ENCODE measurements at regions not wholly inside any gene's neighbourhood (a gene's known extent, or its start where the extent isn't known, plus 50 kb on each side); places are given as distances from the start of the nearest gene placed in this dataset.

DNA sequence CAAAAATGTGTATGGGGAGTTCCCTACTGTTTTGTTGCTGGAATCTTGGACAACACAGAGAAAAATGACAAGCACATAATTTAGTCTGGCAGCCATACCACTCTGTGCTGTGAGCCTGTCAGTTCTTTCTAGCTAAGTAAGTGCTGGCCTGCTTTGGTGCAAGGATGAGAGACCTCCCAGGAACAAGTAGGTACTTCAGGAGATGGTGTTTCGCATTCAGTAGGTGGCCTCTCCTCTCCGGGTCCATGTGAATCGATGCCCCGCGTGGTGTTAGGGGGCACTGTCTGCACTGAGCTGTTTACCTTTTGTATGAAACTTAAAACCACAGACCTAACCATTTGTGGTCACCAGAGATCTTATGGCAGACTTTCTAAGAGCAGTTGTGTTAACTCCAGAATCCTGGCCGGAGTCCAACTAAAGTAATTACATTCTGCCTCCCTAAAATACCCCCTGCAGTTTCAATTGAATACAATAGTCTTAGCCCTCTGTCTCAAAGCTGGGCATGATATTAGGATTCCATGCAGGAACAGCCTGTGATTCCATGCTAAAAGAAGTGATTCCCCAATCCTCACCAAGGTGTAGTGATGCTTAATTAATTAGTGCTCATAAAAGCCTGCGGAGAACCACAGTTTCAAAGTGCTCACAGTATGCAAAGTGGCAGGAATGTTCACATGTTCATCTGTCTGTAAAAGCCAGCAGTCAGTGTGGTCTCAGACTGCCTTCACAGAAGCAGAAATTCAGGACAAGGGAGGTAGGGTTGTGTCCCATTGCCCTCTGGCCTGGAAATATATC is 64.2 kb downstream of the LLPH start:
- DNase-seq (no peak), ATAC-seq (no peak)
- intact Hi-C loops (cut with micrococcal nuclease): no loop called here

DNA sequence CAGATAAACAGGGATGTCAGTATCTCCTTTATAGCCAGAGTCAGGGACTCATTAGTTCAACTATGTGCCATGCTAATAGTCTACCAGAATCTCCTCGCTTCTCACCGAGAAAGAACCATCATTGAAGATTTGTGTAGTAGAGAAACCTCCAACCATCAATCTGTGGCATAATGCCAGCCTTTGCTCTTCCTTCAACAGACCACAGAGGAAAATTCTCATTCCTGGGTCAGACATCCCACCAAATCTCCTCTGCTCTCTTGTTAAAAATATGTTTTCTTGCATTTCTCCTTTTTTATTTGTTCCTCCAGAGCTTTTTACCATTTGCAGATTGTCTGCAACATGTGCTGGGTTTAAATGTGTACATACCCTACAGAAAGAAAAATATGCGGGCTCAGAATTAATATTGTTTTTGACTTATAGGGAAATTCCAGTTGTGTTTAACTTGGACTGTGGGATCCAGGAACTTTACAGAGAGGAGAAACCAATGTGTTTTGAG is 64.9 kb downstream of the LLPH start:
- intact Hi-C loops (cut with micrococcal nuclease): no loop called here
- DNase-seq: no peak
- ATAC-seq: no peak

- no peak for ATAC-seq
- DNase-seq: no peak
- intact Hi-C loops (cut with micrococcal nuclease): no loop called here
Observed at GRCh38 chr12:66065150-66065549, 65.4 kb downstream of the LLPH start.

DNA sequence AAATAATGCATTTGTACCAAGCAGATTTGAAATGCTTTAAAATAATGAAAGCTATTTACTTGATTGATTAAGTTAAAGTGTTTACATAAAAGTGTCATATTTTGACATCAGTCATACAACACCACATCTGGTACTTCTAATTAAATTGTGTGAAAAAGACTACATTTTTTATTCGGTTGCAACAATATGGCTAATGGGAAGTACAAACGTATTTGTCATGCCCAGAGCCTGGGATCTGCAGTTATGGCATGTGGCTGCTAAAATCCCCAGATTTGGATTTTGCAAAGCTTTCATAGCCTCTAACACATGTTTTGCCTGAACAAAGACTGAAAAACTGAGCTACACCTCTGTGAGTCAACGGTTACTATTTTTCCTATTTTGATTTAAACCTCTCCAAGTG is 66.6 kb downstream of the LLPH start:
- ATAC-seq (no peak), DNase-seq (no peak)
- intact Hi-C loops (cut with micrococcal nuclease): no loop called here

GRCh38 chr12:66062290-66062625 is 68.3 kb downstream of the LLPH start:
- no peak for ATAC-seq
- no peak for DNase-seq
- intact Hi-C loops (cut with micrococcal nuclease): no loop called here

DNA sequence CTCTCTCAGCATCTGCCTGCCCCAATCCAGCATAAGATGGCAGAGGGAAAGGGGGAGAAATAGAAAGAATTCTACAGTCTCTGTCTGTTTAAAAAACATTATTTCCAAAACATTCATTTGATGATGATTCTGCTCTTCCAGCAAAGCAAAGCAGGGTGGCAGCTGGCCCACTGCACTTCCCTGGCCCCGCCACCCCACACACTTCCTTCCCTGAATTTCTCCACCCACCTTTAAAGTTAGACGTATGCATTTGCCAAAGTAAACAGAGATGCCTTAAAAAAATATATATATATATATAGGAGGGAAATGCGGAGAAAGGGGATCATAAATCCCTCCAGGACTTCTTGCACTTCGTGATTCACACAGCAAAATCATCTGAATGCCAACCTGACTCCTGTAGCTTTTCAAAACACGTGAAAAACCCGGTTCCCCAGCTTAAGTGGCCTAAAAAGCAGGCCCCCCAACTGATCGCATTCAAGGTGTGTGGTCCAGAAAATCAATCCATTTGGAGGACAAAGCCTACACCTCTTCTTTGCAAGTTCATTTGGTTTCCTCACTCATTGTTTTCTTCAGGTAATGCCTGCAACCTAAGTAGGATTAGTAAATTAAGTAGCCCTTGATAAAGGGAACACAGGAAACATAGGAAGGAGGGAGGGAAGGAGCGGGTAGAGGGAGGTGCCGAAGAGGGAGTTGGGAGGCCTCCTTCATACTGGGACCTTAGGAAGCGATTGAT is 68.8 kb downstream of the LLPH start:
- intact Hi-C loops (cut with micrococcal nuclease): no loop called here
- DNase-seq (no peak), ATAC-seq (no peak)

DNA sequence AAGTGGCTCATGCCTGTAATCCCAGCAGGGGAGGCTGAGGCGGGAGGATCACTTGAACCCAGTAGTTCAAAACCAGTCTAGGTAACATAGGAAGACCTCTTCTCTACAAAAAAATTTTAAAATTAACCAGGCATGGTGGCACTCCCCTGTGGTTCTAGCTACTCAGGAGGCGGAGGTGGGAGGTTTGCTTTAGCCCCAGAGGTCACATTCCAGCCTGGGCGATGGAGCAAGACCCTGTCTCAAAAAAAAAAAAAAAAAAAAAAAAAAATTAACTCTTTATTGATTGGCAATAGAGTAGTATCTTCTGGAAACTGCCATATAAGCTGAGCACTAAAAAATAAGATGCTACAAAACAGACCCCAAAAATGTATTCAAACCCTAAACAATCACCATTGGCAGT is 69.5 kb downstream of the LLPH start:
- DNase-seq (no peak), ATAC-seq (no peak)
- intact Hi-C loops (cut with micrococcal nuclease): no loop called here

- intact Hi-C loops (cut with micrococcal nuclease): no loop called here
- ATAC-seq (no peak), DNase-seq (no peak)
Observed at GRCh38 chr12:66060163-66060907, 70.2 kb downstream of the LLPH start.

- intact Hi-C loops (cut with micrococcal nuclease): loop anchor here (10.0 kb wide), 1 partner anchor 795 kb away; no protein-coding TSS in a partner anchor
- ATAC-seq: no peak
- no peak for DNase-seq
Observed at GRCh38 chr12:66059666-66060065, 70.9 kb downstream of the LLPH start.

- ATAC-seq: no peak
- DNase-seq: no peak
- intact Hi-C loops (cut with micrococcal nuclease): loop anchor here (10.0 kb wide), 1 partner anchor 796 kb away; no protein-coding TSS in a partner anchor
Observed at GRCh38 chr12:66058554-66058953, 72.0 kb downstream of the LLPH start.

- intact Hi-C loops (cut with micrococcal nuclease): loop anchor here (10.0 kb wide), 1 partner anchor 799 kb away; no protein-coding TSS in a partner anchor
- no peak for DNase-seq
- ATAC-seq: no peak
Observed at GRCh38 chr12:66055837-66056319, 74.7 kb downstream of the LLPH start.

- intact Hi-C loops (cut with micrococcal nuclease): loop anchor here (10.0 kb wide), 1 partner anchor 802 kb away; no protein-coding TSS in a partner anchor
- no peak for ATAC-seq
- DNase-seq: no peak
Observed at GRCh38 chr12:66052988-66053615, 77.4 kb downstream of the LLPH start.

DNA sequence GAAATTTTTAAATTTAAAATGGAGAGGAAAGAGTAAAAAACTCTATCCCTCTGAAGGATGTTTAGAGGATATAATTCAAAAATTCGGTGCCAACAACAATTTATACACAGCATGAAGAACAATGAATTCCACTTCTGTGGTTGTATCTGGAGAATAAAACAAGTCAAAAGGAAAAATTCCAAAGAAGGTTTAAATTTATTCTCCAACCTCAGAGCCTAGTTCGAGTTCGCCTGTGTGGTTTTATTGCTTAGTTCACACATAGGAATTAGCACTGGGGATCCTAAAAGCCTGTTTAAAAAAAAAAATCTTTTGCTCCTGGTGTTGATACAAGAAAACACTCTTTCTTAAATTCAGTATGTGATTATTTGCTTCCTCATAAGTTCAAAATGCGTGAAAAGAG is 79.2 kb downstream of the LLPH start:
- intact Hi-C loops (cut with micrococcal nuclease): loop anchor here (10.0 kb wide), 1 partner anchor 803 kb away; no protein-coding TSS in a partner anchor
- DNase-seq (no peak), ATAC-seq (no peak)

DNA sequence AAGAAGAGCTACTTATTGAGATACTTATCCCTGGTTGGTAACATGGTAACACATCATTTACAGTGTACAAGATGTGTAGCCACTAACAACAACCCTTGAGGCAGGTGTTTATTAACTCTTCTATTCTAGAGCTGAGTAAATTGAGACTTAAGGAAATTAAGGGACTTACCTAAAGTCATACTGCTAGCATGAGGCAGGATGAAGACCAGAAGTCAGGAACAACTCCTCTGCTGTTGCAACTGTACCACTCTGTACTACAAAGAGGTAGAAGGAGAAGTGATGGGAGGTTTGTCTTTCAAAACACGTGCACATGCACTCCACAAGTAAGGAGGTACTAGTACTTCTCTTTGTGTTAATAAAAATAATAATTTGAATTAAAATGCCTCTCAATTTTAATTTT is 79.9 kb downstream of the LLPH start:
- intact Hi-C loops (cut with micrococcal nuclease): loop anchor here (10.0 kb wide), 1 partner anchor 804 kb away; no protein-coding TSS in a partner anchor
- no peak for DNase-seq
- no peak for ATAC-seq

DNA sequence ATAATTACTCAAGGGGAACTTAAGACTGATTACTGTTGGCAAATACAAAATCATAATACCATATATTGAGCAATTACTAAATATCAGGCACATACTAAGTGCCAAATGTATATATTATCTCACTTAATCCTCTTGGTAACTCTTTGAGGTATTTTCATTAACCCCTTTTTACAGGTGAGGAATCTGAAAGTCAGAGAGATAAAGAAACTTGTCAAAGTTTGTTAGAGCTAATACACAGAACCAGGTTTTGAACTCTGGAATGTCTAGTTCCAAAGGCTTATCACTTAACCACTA is 80.3 kb downstream of the LLPH start:
- intact Hi-C loops (cut with micrococcal nuclease): loop anchor here (10.0 kb wide), 1 partner anchor 805 kb away; no protein-coding TSS in a partner anchor
- DNase-seq (no peak), ATAC-seq (no peak)

GRCh38 chr12:66049538-66050282 is 80.8 kb downstream of the LLPH start:
- DNase-seq (no peak), ATAC-seq (no peak)
- intact Hi-C loops (cut with micrococcal nuclease): loop anchor here (10.0 kb wide), 1 partner anchor 805 kb away; no protein-coding TSS in a partner anchor

- DNase-seq: no peak
- intact Hi-C loops (cut with micrococcal nuclease): no loop called here
- ATAC-seq: no peak
Observed at GRCh38 chr12:66048835-66049537, 81.6 kb downstream of the LLPH start.
